ENCODE measurements at regions not wholly inside any gene's neighbourhood (a gene's known extent, or its start where the extent isn't known, plus 50 kb on each side); places are given as distances from the start of the nearest gene placed in this dataset.

DNA sequence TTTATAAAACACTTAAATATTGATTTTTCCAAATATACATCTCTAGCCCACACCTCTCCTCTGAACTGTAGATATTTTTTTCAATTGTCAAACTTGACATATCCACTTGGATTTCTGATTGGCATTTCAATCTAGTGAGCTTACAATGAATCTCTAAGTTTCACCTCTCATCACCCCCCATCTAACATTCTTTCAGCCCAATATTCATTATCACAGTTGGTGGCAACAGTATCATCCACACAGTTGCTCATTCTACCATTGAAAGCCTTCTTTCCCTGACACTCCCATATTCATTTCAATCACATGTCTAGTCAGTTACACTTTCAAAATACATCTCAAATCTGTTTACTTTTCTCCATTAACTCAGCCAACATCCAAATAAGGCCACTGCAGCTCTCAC lies 385.2 kb downstream of the PCDH20 start:
- H3K27ac ChIP-seq (ENCODE audit: low read depth, low read length) = no peak overlapping the region
- H3K9me3 ChIP-seq (ENCODE audit: insufficient read depth in 2 of 2, low read depth in 1 of 2, low read length in 1 of 2) = no peaks in the 10 kb centered on the region
- H3K18ac ChIP-seq (ENCODE audit: extremely low read depth, low read length) = no peak overlapping the region
- H3K4me1 ChIP-seq (replicated peaks in 1 of 4; ENCODE audit: control insufficient read depth in 3 of 4, insufficient read depth in 4 of 4, low read length in 3 of 4) = no peaks in the 10 kb centered on the region
- H2AK5ac ChIP-seq (ENCODE audit: low read depth, low read length) = no peak overlapping the region
- no peak overlapping the region for H3K9ac ChIP-seq (replicated peaks in 1 of 4; ENCODE audit: extremely low read depth in 1 of 4, low read depth in 3 of 4, low read length in 3 of 4)
- no peak overlapping the region for H3K23ac ChIP-seq (ENCODE audit: insufficient read length)
- H4K5ac ChIP-seq (ENCODE audit: insufficient read length, low read depth, low read length) = no peak overlapping the region
- no peak overlapping the region for H3K14ac ChIP-seq (ENCODE audit: insufficient read length)
- no peak overlapping the region for H4K91ac ChIP-seq (replicated peaks; ENCODE audit: insufficient read length, low read length)
- no peaks in the 10 kb centered on the region; the same call in 1 of the 2 replicates for H3K23me2 ChIP-seq (ENCODE audit: low read depth, low read length)
- no peaks in the 10 kb centered on the region for H4K20me1 ChIP-seq (replicated peaks in 1 of 2; ENCODE audit: control insufficient read depth in 1 of 2, insufficient read depth in 2 of 2, low read length in 2 of 2)
- no peak overlapping the region for H2BK5ac ChIP-seq (ENCODE audit: low read depth, low read length)
- no peaks in the 10 kb centered on the region for H3K36me3 ChIP-seq (ENCODE audit: control insufficient read depth in 2 of 4, insufficient read depth in 4 of 4, low read length in 3 of 4)
- POLR2A ChIA-PET (ENCODE audit: partially characterized antibody) = no interaction called here
- H3K4me3 ChIP-seq (ENCODE audit: extremely low read depth in 1 of 4, insufficient read depth in 2 of 4, low read depth in 3 of 4, low read length in 4 of 4) = no peak overlapping the region
- no peak overlapping the region for H4K8ac ChIP-seq (ENCODE audit: extremely low read depth, insufficient read depth, low read length)
- H2BK15ac ChIP-seq (ENCODE audit: low read length) = no peak overlapping the region
- H2BK20ac ChIP-seq (ENCODE audit: low read length) = no peak overlapping the region
- no peak overlapping the region for H3K56ac ChIP-seq (replicated peaks; ENCODE audit: insufficient read length, low read depth, low read length)
- H3K79me2 ChIP-seq (ENCODE audit: control insufficient read depth in 1 of 2, insufficient read depth in 2 of 2, low read length in 2 of 2) = no peaks in the 10 kb centered on the region
- H3K4me2 ChIP-seq (ENCODE audit: insufficient read depth in 1 of 2, low read depth in 2 of 2, low read length in 2 of 2) = no peak overlapping the region
- no peak for DNase-seq (ENCODE audit: low read depth in 1 of 2, low spot score in 2 of 2)
- H3K4ac ChIP-seq (replicated peaks; ENCODE audit: insufficient read length, low read depth, low read length) = no peak overlapping the region
- no peak overlapping the region for H2BK12ac ChIP-seq (ENCODE audit: low read depth, low read length)
- no peak overlapping the region for H2BK120ac ChIP-seq (replicated peaks; ENCODE audit: low read depth, low read length)
- no peaks in the 10 kb centered on the region for H3K27me3 ChIP-seq (replicated peaks in 1 of 4; ENCODE audit: control insufficient read depth in 3 of 4, extremely low read depth in 1 of 4, insufficient read depth in 3 of 4, low read length in 3 of 4)
- no peak overlapping the region for H2AFZ ChIP-seq (ENCODE audit: low read length)
- FAIRE-seq = no peak
- H3K79me1 ChIP-seq (ENCODE audit: low read depth, low read length) = no peaks in the 10 kb centered on the region
- CTCF ChIA-PET (ENCODE audit: partially characterized antibody) = interaction anchor here (1.3 kb wide), 1 partner anchor 28 kb away, joined by 6 read pairs; no protein-coding TSS in a partner anchor
- TF ChIP-seq SIX5 (IDR thresholded peaks at IDR 0.05; ENCODE audit: low read depth, low read length) = no peak
- TF ChIP-seq RAD21 (IDR thresholded peaks at IDR 0.05 in 1 of 2, conservative IDR thresholded peaks at IDR 0.05 in 1 of 2; ENCODE audit: low read depth in 2 of 2, low read length in 2 of 2) = no peak
- TF ChIP-seq POLR2AphosphoS5 (IDR thresholded peaks at IDR 0.05; ENCODE audit: low read depth, low read length) = no peak
- no peak for TF ChIP-seq EZH2 (IDR thresholded peaks at IDR 0.05; ENCODE audit: low read depth, low read length, severe bottlenecking)
- no peak for TF ChIP-seq GABPA (IDR thresholded peaks at IDR 0.05; ENCODE audit: borderline replicate concordance, insufficient read depth, low read length)
- TF ChIP-seq RNF2 (IDR thresholded peaks at IDR 0.05; ENCODE audit: borderline replicate concordance, low read depth, low read length, missing control alignments, poor library complexity, severe bottlenecking) = no peak
- TF ChIP-seq, protein P1, sequence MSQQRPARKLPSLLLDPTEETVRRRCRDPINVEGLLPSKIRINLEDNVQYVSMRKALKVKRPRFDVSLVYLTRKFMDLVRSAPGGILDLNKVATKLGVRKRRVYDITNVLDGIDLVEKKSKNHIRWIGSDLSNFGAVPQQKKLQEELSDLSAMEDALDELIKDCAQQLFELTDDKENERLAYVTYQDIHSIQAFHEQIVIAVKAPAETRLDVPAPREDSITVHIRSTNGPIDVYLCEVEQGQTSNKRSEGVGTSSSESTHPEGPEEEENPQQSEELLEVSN (IDR thresholded peaks at IDR 0.05) = no peak
- TF ChIP-seq NRF1 (IDR thresholded peaks at IDR 0.05; ENCODE audit: low read depth, low read length) = no peak
- no peak for TF ChIP-seq RFX5 (IDR thresholded peaks at IDR 0.05; ENCODE audit: borderline replicate concordance, low read depth, low read length)
- no peak for TF ChIP-seq EGR1 (IDR thresholded peaks at IDR 0.05; ENCODE audit: borderline replicate concordance, low read depth, low read length)
- no peak for TF ChIP-seq SP1 (IDR thresholded peaks at IDR 0.05; ENCODE audit: low read depth, low read length)
- no peak for TF ChIP-seq CBX8 (IDR thresholded peaks at IDR 0.05; ENCODE audit: borderline replicate concordance, low read depth, low read length)
- TF ChIP-seq JUND (IDR thresholded peaks at IDR 0.05; ENCODE audit: low read length) = no peak
- TF ChIP-seq TBP (IDR thresholded peaks at IDR 0.05; ENCODE audit: low read depth, low read length) = no peak
- TF ChIP-seq NANOG (IDR thresholded peaks at IDR 0.05; ENCODE audit: insufficient read depth, low read depth, low read length, poor library complexity, severe bottlenecking) = no peak
